RWPE2 (cell line): ENCODE measurements at regions not wholly inside any gene's neighbourhood (a gene's known extent, or its start where the extent isn't known, plus 50 kb on each side); places are given as distances from the start of the nearest gene placed in this dataset.

Source experiments
- ATAC-seq: fragments of 200-7000 bp; cut with Tn5 transposase; 3 replicates; pipeline ENCODE4 v1.9.1; 2021; ENCODE audit warnings: low read depth
- DNase-seq: peaks from one replicate; pipeline ENCODE4 v3.0.0-alpha.2; 2020; ENCODE audit warnings: low spot score
- H3K27ac ChIP-seq: fragments of 450-650 bp; 2 replicates; pipeline ENCODE4 v1.5.1; 2017; ENCODE audit warnings: mild to moderate bottlenecking; ENCODE audit not compliant: poor library complexity, severe bottlenecking
- H3K27me3 ChIP-seq: fragments of 250-450 bp; sonication (Bioruptor Pico); 2 replicates; pipeline ENCODE4 v1.5.1; 2021; ENCODE audit warnings: mild to moderate bottlenecking, moderate library complexity; ENCODE audit not compliant: insufficient read depth, poor library complexity, severe bottlenecking
- H3K36me3 ChIP-seq: fragments of 250-450 bp; sonication (Bioruptor Pico); 2 replicates; pipeline ENCODE4 v1.5.1; 2020; ENCODE audit warnings: low read depth, mild to moderate bottlenecking, moderate library complexity
- H3K4me1 ChIP-seq: fragments of 250-450 bp; sonication (Bioruptor Pico); 2 replicates; pipeline ENCODE4 v1.5.1; 2021; ENCODE audit warnings: mild to moderate bottlenecking, moderate library complexity; ENCODE audit not compliant: insufficient read depth, poor library complexity, severe bottlenecking
- H3K4me3 ChIP-seq: fragments of 250-450 bp; sonication (Bioruptor Pico); 2 replicates; pipeline ENCODE4 v1.5.1; 2021; ENCODE audit warnings: mild to moderate bottlenecking, moderate library complexity; ENCODE audit not compliant: severe bottlenecking
- H3K9me3 ChIP-seq: fragments of 250-450 bp; sonication (Bioruptor Pico); 2 replicates; pipeline ENCODE4 v1.5.1; 2021; ENCODE audit warnings: mild to moderate bottlenecking, moderate library complexity; ENCODE audit not compliant: severe bottlenecking
- TF ChIP-seq, protein P1 (sequence below): fragments of 450-650 bp; IDR thresholded peaks from one replicate; pipeline ENCODE4 v1.5.1; 2017; ENCODE audit warnings: mild to moderate bottlenecking, moderate library complexity; ENCODE audit not compliant: poor library complexity, severe bottlenecking

DNA sequence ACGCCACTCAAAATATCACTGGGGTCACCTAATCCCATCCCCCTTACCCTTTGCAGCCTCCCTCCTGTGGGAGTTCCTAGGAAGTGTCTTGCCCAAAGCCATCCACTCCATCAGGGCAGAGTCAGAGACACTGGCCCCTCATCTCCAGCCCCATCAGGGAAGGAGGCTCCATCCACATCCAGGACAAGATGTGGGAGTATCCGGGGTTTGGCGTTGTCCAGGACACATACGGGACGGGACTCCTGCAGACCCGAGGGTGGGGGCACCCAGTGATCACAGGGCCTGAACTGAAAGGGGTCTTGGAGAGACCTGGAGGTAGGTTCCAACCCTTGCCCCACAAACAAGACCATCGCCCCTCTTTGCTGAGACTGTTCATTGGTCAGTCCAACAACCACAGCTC, 348.2 kb downstream of the MATN1 start:
- H3K9me3 ChIP-seq: no peaks in the 10 kb centered on the region
- no peaks in the 10 kb centered on the region for H3K27me3 ChIP-seq
- H3K4me3 ChIP-seq: no peak overlapping the region
- TF ChIP-seq, protein P1, sequence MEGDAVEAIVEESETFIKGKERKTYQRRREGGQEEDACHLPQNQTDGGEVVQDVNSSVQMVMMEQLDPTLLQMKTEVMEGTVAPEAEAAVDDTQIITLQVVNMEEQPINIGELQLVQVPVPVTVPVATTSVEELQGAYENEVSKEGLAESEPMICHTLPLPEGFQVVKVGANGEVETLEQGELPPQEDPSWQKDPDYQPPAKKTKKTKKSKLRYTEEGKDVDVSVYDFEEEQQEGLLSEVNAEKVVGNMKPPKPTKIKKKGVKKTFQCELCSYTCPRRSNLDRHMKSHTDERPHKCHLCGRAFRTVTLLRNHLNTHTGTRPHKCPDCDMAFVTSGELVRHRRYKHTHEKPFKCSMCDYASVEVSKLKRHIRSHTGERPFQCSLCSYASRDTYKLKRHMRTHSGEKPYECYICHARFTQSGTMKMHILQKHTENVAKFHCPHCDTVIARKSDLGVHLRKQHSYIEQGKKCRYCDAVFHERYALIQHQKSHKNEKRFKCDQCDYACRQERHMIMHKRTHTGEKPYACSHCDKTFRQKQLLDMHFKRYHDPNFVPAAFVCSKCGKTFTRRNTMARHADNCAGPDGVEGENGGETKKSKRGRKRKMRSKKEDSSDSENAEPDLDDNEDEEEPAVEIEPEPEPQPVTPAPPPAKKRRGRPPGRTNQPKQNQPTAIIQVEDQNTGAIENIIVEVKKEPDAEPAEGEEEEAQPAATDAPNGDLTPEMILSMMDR: no peak
- peaks cover 6% of the 10 kb centered on the region for H3K4me1 ChIP-seq
- H3K36me3 ChIP-seq: no peaks in the 10 kb centered on the region
- H3K27ac ChIP-seq: no peak overlapping the region
- DNase-seq (no peak), ATAC-seq (no peak)

DNA sequence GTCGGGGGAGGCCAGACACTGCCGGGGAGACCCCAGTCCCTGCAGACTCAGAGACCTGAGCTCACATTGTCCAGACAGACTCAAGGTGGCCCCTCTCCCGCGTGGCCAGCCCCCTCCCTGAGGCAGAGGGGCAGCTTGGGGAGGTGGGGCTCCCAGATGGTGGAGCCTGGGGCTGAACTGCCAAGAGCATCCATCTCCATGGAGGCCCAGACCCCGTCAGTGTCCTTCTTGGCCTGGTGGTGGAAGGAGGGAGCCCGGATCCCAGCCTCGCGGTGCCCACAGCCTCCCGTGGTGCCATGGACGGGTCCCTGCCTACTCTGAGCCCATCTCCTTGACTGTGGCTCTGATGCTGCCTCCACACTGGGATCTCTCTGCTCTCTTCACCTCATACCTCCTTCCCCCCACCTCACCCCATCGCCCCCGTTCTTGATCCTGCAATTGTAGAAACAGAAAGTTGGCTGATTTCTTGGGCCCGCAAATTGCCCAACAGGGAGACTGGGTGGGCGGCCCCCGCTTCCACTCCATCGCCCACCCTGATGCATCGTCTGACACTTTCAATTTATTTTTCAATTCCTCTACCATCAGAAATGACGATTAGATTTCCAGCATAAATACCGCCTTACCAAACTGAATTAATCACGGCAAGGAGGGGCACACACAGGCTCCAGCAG, 348.9 kb downstream of the MATN1 start:
- Histone ChIP-seq H3K4me1 (peaks cover 3% of the 10 kb centered on the region), H3K4me3 (no peak overlapping the region), H3K9me3 (no peaks in the 10 kb centered on the region), H3K36me3 (no peaks in the 10 kb centered on the region), H3K27me3 (no peaks in the 10 kb centered on the region), H3K27ac (no peak overlapping the region)
- ATAC-seq (no peak), DNase-seq (peak; percentile 27)
- TF ChIP-seq, protein P1: no peak

DNA sequence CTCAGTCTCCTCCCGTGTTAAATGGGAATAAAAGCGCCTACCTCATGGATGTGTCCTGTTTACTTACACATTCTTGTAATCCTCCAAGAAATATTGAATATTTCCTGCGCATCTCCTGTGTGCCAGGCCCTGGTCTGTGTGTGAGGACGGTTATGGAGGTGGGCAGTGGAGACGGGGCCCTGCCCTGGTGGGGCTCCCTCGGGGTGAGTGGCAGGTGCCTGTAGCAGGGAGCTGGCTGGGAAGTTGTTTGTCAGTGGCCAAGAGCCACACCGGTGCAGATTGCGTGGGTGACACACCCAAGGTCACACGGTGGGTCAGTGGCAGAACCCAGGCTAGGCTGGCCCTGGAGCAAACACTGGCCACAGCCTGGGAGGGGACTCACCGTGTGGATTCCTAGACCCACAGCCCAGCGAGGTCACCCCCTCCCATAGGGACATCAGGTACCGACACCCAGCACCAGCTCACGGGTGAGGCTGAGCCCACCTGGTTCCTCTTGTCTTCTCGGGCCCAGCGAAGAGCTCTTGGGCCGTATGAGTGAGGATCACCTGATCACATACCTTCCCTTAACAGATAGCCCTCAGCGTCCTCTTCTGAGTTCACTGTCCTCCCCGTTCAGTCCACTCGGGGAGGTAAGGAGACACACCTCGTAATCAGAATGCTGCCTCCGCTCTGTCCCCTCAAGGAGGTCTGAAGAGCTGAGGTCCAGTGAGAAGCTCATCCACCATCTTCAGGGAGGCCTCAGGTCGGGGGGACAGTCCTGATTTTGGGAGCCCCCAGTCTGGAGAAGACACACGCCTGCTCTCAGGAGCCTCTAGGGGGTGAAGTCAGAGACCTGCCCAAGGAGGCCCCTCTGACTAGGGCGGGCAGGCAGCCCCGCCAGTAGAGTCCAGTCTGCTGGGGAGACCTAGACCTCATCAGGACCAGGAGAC, 349.6 kb downstream of the MATN1 start:
- H3K27ac ChIP-seq: no peak overlapping the region
- H3K4me1 ChIP-seq: no peaks in the 10 kb centered on the region
- ATAC-seq (no peak), DNase-seq (peak; percentile 47)
- TF ChIP-seq, protein P1: no peak
- H3K27me3 ChIP-seq: no peaks in the 10 kb centered on the region
- H3K9me3 ChIP-seq: no peaks in the 10 kb centered on the region
- H3K36me3 ChIP-seq: no peaks in the 10 kb centered on the region
- no peak overlapping the region for H3K4me3 ChIP-seq

DNA sequence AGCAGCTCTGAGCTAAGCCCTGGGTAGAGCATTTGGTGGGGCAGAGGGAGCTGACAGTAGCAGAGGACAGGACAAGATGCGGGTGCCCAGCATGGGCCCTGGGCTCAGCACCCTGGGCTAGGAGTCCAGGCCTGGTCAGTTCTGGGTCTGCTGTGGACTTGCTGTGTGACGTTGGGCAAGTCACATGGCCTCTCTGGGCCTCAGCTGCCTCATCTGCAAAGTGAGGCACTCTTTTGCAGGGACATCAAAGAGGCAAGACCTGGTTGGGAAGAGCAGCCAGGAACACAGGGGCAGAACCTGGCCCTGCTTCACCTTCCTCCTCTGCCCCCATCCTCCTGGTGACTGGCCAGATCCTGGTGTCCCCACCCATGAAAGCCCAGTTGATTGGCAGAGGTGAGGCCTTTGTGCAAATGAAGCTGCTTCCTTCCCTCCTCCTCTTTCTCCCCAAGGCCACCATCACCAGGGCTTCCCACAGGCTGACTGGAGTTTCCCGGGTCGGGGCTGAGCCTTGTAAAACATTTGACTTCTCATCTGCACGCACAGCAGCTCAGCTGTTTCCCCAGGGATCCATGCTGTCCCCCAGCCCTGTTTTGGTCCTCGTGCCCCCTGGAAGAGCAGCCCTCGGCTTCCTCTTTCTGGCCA, 350.5 kb downstream of the MATN1 start:
- no peaks in the 10 kb centered on the region for H3K9me3 ChIP-seq
- no peak overlapping the region for H3K4me3 ChIP-seq
- TF ChIP-seq, protein P1: no peak
- no peaks in the 10 kb centered on the region for H3K4me1 ChIP-seq
- H3K27ac ChIP-seq: no peak overlapping the region
- H3K27me3 ChIP-seq: no peaks in the 10 kb centered on the region
- H3K36me3 ChIP-seq: no peaks in the 10 kb centered on the region
- ATAC-seq: peak; percentile 12; the same call in 1 of the 3 replicates
- peak; percentile 17 for DNase-seq
